ENCODE measurements at regions not wholly inside any gene's neighbourhood (a gene's known extent, or its start where the extent isn't known, plus 50 kb on each side); places are given as distances from the start of the nearest gene placed in this dataset.
"Not testable (repeated sequence)": the region's sequence is repeated elsewhere in the genome, so short reads cannot be mapped to it uniquely, and the experiment has no call there.

DNA sequence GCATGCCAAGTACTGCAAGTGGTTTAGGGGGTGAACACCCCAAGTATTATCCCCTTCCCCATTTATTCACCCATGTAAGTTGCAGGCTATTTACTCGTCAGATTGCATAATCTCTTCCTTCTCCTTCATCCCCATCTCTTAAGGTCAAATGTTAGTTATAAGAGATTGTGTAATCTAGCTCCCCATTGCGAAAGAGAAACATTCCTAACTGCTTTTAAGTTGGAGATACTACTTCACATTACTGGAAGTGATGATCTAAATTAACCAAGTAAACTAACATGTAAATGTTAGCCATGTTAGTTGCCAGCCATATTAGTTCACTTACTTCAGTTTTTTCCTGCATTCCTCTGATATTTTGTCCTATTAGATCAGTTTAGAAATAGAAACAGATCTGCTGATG is 262.3 kb downstream of the TAF11L14 start:
- no peak for DNase-seq

DNA sequence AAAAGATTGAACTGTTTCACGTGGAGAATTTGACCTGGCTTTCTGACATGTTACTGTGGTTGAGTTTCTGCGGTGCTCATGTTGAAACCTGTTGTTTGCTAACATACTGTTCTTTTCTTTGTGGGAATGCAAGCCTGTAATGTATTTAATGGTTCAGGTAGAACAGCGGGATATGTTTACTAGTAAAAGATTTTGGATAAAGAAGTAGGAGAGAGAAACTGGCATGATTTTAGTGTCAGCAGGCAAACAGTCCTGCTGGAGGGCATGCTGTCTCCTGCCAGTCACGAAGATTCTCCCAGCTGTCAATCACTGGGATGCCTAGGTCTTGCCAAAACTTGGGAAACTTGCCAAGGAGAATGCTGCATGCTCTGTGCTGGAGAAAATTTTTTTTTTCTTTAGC is 263.5 kb downstream of the TAF11L14 start:
- DNase-seq, result no peak

DNA sequence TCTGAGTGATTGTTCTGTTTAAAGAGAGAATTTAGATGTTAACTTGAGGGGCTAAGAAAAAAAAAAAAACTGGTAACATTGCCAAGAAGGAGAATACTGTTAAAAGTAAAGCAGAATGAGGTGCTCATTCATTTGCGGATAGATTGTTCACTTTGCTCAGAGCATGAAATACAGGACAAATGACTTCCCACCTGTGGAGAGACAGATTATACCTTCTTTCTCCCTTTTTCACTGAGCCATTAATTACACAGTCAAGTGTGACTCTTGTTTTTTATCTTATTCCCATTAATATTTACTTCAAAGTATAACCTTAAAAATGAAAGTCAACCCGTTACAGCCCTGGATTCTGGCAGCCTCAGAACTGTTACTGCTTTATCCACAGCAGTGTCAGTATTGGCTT is 264.5 kb downstream of the TAF11L14 start:
- DNase-seq, result no peak

DNA sequence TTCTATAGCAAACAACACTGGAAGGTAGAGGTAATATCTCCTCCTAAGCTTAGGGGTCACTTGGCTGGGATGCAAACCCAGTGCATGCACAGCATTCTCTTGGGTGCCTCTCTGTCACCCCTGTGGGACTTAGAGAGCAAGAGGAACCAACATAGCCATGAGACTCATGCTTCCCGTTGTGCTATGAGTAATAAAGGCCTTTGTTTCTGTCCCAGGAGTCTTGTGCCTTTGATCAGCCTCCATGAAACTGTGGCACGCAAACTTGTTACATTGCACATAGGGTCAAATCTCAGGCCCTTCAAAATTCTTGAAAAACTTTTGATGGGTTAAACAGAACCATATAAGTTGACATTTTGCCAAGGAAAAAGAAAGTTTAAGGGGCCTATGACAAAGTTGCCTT is 272.8 kb downstream of the TAF11L14 start:
- DNase-seq, result no peak

DNA sequence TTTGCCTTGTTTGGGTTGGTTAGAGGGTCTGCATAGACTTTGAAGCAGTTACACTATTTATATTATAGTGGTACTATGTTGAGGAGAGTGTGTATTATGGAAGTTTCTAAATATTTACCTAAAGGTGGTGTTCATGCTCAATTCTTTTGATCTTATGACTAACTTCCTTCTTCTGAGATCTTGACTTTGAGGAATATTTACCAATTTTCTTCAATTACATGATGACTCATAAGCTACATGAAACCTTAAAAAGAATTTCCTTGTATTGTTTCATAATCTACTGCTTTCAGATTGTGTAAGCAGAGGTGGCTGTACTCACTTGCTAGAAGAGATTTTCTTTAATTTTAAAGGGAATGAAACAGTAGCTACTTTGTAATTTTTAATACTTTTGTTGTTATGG is 276.1 kb downstream of the TAF11L14 start:
- no peak for DNase-seq

DNA sequence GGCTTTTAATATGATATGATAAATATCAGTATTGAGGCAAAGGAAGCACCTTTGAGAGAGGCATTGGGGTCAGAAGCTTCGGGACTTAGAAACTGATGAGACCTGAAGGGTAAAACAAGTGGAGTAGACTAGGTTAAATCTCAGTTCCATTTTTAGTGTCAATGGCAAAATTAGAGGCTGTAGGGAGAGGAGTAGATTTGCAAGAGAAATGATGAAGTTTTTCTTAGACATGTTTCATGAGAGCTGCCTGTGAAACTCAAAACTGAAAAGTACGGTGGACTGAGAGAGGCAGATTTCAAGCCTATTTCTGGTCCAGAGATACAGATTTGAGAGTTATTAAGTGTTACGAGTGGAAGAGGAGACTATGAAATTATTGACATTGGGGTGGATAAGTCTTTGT is 278.5 kb downstream of the TAF11L14 start:
- no peak for DNase-seq

DNA sequence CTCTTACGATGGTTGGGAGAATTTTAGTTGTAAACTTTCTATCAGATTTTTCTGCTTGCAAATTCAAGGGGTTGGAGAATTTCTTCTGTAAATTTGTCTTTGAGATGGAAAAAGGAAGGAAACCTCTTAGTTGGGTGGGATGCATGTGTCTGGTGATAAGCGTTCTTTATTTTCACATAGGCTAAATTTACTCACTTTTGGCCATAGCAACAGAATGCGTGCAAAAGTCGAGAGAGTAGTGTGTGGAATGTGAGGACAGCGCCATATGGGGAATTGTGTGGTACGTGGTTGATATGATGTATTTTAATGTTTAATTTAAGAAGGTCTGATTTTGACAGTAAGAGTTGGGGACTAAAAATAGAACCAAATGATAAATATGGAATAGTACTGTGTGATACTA is 282.2 kb downstream of the TAF11L14 start:
- DNase-seq, result no peak

DNA sequence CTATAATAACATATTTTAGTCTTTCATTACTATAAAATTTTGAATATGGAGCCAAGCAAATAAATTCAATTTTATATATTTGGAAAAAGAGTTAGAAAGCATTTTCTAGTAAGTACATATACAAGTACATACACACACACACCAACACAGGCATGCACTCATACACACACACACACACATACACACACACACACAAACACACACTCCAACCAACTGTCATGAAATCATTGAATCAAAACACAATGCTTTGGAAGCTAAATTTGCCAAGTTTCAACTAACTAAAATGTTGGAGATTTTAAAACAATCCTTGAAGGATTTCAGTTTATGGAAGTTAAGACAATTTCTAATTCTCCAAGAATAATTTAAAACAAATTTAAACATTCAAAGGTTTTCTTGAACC is 283.2 kb downstream of the TAF11L14 start:
- DNase-seq, result no peak

DNA sequence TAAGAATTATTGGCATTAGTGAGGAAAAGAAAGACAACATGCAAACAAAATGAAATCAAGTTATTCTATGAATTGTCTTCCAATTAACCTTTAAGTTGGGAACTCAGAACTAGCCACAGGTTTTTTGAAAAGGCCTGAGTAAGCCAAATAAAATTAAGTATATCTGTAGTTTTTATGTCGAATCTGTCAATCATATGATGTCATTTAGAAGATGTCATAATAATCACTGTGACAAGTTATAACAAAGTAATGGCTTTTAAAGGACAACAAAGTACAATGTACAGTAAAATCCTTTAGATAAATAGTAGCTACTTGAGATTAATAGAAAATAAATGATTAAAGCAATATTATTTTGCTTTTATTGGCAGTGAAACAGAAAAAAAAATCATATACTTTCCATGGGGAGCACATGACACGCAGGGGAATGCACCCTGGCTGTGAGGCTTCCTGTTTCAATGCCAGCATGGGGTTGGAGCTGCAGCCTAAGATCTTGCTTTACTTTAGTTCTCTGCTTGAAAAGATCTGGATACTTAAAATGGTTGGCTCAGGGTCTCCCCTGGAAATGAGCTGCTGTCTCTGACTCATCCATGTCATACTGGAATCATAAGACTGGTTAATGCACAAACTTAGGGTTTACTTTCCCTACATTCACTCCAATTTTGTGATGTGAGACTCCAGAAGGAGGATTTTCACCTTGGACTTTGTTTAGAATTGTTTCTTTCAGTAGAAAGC is 284.3 kb downstream of the TAF11L14 start:
- no peak for DNase-seq

DNA sequence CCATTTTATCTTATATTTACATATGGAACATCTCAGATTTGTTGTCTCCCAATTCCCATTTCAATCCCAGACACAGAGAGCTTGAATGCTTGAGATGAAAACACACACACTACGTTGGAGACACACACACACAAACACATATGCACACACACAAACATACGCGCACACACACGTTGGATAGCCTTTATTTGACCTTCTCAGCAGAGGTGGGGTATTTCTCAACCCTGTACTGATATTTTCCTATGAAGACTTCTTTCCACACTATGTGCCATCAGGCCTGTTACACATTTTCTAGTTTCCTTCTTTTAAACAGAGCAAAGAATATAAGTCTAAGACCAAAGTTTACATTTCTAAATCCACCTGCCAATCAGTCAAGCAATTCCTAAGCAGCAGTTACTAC is 291.0 kb downstream of the TAF11L14 start:
- DNase-seq, result no peak

DNA sequence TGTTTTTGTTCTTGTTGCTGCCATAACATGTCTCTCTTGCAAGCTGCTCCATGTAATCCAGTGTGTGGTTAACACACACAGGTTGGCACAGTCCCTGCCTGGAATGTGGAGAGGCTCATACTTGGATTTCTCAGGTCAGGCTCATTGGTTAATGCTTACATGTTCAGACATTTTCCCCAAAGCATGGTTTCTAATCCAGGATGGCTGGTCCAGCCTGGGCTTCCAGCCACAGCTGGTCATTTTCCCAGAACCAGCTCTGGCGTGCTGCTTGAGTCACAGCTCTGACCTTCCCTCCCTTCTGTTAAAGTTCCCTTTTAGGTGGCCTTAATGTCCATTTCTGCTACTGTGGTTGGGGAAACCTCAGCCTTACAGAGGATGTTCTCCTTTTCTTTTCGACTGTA is 294.3 kb downstream of the TAF11L14 start:
- DNase-seq, result no peak

DNA sequence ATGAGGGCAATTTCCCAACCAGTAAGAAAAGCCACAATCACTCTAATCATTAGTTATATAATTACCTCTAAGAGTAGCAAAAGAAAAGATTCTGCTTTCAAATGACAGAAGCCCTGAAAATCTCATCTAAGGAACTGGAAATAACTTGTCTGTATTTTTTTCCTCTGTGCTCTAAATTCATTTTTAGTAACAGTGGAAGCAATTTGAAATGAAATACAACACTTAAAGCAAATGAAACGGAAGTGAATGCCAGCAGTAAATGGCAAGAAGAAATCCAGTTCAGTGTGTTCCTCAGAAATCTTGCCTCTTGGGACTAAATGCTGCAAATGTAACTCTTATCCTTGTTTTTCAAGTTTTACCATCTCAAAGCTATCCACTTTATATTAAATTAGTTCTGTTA is 294.9 kb downstream of the TAF11L14 start:
- no peak for DNase-seq

DNA sequence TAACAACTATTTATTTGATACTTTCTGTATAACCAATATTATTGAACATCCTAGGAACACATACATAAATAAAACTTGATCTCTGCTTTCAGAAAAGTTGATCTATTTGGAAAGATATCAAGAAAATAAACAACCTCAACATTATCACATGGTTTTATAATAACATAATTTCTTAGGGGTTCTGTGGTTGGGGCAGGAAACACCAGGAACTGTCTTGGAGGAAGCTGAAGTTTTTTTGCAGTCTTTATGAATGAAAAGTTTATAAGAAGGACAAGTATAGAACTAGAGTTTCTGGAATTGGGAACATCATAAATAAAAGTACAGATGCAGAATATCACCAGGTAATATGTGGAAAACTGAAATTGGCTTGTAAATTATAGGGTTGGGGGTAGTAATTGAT is 296.1 kb downstream of the TAF11L14 start:
- no peak for DNase-seq

DNA sequence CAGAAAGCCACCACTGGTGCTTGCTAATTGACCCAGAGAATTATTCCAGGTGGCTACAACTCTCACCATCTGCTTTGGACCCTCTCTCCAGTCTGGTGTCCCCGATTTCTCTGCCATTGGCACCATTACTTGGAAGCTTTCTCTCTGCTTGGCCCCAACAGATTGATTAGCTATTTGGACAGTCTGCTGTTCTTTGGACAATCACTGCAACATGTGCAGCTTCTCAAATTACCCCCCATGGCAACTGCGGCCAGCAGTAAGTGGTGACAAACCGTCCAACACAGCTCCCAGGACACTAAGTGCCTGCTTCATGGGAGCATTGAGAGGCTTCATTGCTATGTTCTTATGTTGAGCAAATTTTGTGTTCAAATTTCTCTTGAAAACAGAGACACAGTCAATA is 309.8 kb downstream of the TAF11L14 start:
- no peak for DNase-seq

DNA sequence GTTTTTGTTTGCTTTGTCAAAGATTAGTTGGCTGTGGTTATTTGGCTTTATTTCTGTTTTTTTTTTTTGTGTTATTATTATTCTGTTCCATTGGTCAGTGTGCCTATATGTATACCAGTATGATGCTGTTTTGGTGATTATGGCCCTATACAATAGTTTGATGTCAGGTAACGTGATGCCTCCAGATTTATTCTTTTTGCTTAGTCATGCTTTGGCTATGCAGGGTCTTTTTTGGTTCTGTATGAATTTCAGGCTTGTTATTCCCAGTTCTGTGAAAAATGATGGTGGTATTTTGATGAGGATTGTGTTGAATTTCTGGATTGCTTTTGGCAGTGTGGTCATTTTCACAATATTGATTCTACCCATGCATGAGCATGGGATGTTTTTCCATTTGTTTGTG is 312.8 kb downstream of the TAF11L14 start:
- no peak for DNase-seq

DNA sequence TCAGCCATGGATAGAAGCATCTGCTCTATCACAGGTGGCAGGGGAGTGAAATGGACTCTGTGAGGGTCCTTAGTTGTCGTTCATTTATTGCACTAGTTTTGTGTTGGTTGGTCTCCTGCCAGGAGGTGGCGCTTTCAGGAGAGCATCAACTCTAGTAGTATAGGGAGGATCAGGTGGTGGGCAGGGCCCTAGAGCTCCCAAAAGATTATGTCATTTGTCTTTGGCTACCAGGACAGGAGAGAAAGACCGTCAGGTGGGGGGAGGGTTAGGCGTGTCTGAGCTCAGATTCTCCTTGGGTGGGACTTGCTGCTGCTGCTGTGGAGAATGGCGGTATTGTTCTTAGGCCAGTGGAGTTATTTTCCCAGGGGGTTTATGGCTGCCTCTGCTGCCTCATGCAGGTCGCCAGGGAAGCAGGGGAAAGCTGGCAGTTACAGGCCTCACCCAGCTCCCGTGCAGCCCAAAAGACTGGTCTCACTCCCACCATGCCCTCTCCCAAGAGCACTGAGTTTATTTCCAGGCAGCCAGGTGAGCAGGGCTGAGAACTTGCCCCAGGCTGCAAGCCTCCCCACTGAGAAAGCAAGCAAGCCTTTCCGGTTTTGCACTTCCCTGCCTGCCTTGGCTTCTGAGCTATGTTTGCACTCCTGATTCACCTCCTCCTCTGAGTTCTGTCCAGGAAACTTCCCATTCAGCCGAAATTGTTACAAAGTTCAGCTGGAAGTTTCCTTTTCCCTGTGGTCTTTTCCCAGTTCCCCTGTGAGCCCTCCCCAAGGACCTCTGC is 317.3 kb downstream of the TAF11L14 start:
- no peak for DNase-seq

DNA sequence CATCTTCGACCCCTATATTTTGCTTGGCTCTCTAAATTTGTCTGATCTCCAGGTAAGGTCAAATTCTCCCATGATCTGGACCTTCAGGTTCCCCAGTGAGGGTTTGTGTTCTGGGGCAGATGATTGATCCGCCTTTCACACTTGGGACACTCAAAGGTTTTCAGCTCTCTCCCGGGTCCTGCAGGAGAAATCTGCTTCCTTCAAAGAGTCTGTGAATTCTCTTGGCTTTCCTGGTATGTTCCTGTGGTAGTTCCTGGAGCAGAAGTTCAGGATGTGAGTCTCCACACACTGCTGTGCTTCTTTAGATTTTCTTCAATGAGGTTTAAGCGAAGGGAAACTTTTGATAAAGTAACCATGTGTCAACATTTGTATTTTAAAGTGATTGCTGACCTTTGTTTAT is 318.0 kb downstream of the TAF11L14 start:
- DNase-seq, result no peak

DNA sequence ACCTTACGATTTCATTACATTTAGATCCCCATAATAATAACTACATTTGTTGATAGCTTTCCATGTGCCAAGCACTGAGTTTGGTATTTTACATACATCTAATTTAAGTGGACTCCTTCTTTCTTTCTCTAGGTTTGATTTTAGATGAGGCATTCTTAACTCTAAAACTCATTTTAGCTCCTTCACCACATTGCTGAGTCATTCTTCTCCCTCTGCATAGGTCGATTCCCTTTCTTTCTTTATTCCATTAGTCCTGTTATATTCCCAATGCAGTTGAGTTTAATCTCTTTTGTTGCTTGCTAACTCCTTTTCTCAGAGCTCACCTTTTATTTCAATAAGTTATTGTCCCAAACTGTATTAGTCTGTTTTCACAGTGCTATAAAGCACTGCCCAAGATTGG is 329.8 kb downstream of the TAF11L14 start:
- no peak for DNase-seq

DNA sequence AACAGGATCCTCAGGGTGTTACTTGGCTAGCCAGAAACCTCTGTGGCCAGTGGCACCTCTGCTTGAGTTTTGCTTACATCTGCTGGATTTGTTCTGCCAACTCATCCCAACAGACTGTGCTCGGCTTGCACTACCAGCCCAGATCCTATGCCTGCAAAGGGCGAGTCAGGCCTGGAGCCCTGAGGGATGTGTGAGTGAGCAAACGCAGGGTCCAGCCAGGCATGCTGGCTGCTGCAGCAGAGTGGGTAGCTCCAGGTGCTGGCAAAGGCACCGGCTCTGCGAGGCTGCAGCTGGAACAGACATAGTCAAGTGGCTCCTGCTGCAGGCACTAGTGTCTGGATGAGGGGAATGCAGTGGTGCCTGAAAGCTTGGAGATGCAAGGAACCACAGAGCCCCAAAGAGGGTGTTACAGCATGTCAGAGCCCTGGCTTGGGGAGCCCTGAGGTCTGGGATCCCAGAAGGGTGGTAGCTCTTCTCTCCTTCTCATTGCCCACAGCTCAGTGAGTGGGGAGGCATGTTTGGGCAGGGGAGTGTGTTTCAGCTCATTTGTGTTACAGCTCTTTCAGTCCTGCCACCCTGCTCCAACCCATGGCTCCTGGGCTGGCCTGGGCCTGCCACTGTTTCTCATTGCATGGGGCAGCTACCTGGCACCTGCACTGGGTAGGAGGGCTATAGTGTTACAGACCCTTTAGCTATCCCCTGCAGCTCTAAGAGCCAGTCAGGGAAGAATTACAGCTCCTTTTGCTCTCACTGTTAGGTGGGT is 332.6 kb downstream of the TAF11L14 start:
- DNase-seq, result no peak

DNA sequence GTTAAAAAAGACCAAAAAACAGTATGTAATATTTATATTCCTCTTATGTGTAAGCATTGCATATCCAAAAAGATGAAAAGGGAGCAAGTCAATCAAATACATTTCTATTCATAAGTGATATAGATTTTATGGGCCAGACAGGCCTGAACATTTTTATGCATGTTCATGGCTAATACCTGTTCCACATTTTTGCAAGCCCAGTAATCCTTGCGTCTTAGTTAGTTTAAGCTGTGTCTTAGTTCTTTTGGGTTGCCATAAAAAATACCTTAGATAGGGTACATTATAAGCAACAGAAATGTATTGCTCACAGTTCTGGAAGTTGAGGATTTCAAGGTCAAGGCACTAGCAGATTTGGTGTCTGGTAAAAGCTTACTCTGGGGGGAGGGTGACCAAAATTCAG is 342.1 kb downstream of the TAF11L14 start:
- DNase-seq, result no peak

DNA sequence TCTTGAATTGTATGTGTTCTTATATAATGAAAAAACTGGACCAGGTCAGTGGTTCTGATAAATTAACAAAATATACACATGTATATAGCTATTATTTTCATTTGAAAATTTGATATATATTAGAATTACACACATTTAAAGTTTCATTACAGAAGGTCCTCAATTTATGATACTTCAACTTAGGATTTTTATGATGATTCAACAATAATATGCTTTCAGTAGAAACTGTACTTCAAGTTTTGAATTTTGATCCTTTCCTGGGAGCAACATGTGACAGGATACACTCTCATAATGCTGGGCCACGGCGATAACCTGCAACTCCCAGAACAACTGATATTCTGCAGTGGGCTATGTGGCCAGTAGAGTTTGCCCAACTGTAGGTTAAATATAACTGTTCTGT is 344.7 kb downstream of the TAF11L14 start:
- DNase-seq, result no peak

DNA sequence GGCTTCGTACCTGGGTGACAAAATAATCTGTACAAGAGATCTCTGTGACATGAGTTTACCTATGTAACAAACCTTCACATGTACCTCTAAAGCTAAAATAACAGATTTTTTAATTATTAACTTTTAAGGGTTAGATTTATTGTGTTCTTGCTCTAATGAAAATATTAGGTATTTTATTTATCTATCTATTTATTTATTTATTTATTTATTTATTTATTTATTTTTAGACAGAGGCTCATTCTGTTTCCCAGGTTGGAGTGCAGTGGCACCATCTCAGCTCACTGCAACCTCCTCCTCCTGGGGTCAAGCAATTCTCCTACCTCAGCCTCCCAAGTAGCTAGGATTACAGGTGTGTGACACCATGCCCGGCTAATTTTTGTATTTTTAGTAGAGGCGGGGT is 348.4 kb downstream of the TAF11L14 start:
- not testable (repeated sequence) for DNase-seq

DNA sequence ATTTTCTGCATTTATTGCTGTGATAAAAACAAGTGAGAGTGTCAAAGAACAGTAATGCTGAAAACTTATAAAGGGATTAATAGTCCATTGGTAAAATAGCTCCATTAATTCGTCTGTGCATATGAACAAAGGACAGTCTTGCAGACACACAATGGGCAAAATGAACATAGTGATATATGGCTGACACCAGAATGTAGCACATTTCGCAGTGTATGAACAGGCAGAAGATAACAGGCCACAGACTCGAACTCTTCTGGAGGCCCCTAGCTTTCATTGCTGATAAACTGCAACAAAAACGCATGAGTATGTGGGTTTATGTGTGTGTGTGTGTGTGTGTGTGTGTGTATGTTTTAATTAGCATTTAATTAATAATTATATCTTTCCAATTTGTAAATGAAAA is 354.8 kb downstream of the TAF11L14 start:
- DNase-seq, result no peak

Measured in NK-92 treated with Interleukin-12 subunit alpha and Interleukin-12 subunit beta, amount 100 ng/mL, for 24 hours (cell line).